GM12878 (cell line): ENCODE measurements at regions not wholly inside any gene's neighbourhood (a gene's known extent, or its start where the extent isn't known, plus 50 kb on each side); places are given as distances from the start of the nearest gene placed in this dataset.

Experiments
- ATAC-seq: fragments of 200-7000 bp; cut with Tn5 transposase; 3 replicates; pipeline ENCODE4 v1.9.1; 2020; ENCODE audit warnings: mild to moderate bottlenecking, moderate library complexity
- BruUV-seq: library from RNA; stranded (reverse); fragments of 400-500 nt; replicated peaks from 2 replicates; lab custom pipeline; 2021; lab: Mats Ljungman, UMichigan
- CTCF ChIA-PET: fragments of 300-600 bp; sonication (Branson Sonifier 250); formaldehyde crosslinking; extraction: SDS; loops from one replicate; lab custom pipeline; 2021; ENCODE audit warnings: inconsistent platforms; lab: Yijun Ruan, JAX
- POLR2A ChIA-PET: fragments of 350-600 bp; formaldehyde crosslinking; extraction: SDS; loops from one replicate; lab custom pipeline; 2021; ENCODE audit warnings: inconsistent platforms; lab: Charles Lee
- RAD21 ChIA-PET: fragments of 300-600 bp; sonication (Branson Sonifier 250); formaldehyde crosslinking; loops from one replicate; lab custom pipeline; 2023; ENCODE audit warnings: antibody characterized with exemption; ENCODE audit not compliant: unreplicated experiment; lab: Charles Lee
- SMC1A ChIA-PET: fragments of 300-600 bp; sonication (Branson Sonifier 250); formaldehyde crosslinking; loops from one replicate; lab custom pipeline; 2023; ENCODE audit not compliant: unreplicated experiment, uncharacterized antibody; lab: Charles Lee
- DNase-seq: peaks from one replicate; pipeline ENCODE4 v3.0.0-alpha.2; 2011; ENCODE audit warnings: low read depth, low spot score
- FAIRE-seq: peaks from 3 replicates; lab custom pipeline; 2011; peaks lifted over from hg19 to GRCh38; lab: Jason Lieb, UNC
- H2AFZ ChIP-seq: 2 replicates; pipeline ENCODE4 v1.6.0; 2011; ENCODE audit warnings: low read depth, low read length, control low read depth; ENCODE audit not compliant: control insufficient read depth
- H3K27ac ChIP-seq: 2 replicates; pipeline ENCODE4 v1.5.1; 2011; ENCODE audit warnings: control low read depth; ENCODE audit not compliant: control insufficient read depth, insufficient read depth
- H3K27me3 ChIP-seq, 2 experiments: replicated peaks in 1 of 2; 2 replicates each; pipeline versions ENCODE4 v1.6.0 to v1.6.1; 2011; ENCODE audit warnings: low read length in 1 of 2; ENCODE audit not compliant: control insufficient read depth in 2 of 2, insufficient read depth in 2 of 2
- H3K36me3 ChIP-seq, 2 experiments: 2 replicates each; pipeline ENCODE4 v1.5.1; 2011; ENCODE audit warnings: low read length in 1 of 2; ENCODE audit not compliant: control insufficient read depth in 2 of 2, insufficient read depth in 2 of 2
- H3K4me1 ChIP-seq: 2 replicates; pipeline ENCODE4 v1.6.1; 2011; ENCODE audit warnings: mild to moderate bottlenecking, low read length, moderate library complexity, mixed read lengths; ENCODE audit not compliant: control insufficient read depth, insufficient read depth
- H3K4me2 ChIP-seq: 2 replicates; pipeline ENCODE4 v1.6.0; 2011; ENCODE audit warnings: control low read depth; ENCODE audit not compliant: control insufficient read depth, insufficient read depth
- H3K4me3 ChIP-seq: fragments of 200-600 bp; sonication (generic); 2 replicates; pipeline ENCODE4 v1.5.1; 2016
- H3K79me2 ChIP-seq: 2 replicates; pipeline ENCODE4 v1.6.0; 2011; ENCODE audit warnings: low read length; ENCODE audit not compliant: control insufficient read depth, insufficient read depth
- H3K9ac ChIP-seq: 2 replicates; pipeline ENCODE4 v1.8.0; 2011; ENCODE audit warnings: low read length, control low read depth, mixed read lengths; ENCODE audit not compliant: control insufficient read depth, insufficient read depth
- H3K9me3 ChIP-seq: replicated peaks from 3 replicates; pipeline ENCODE4 v1.5.1; 2011; ENCODE audit warnings: mild to moderate bottlenecking, low read length; ENCODE audit not compliant: control insufficient read depth, insufficient read depth
- H4K20me1 ChIP-seq: 2 replicates; pipeline ENCODE4 v1.6.0; 2011; ENCODE audit not compliant: control insufficient read depth, insufficient read depth
- WGBS: methylation state at CpG from one replicate; pipeline ENCODE4 v1.1.6; 2016; ENCODE audit warnings: low lambda C conversion rate; ENCODE audit not compliant: insufficient replicate concordance, insufficient coverage; ENCODE audit errors: missing lambda C conversion rate; 5-methylcytosine and 5-hydroxymethylcytosine counted together
- in situ Hi-C: fragments of 300-500 bp; cut with MboI; formaldehyde crosslinking; loops from 9 replicates; pipeline ENCODE4 v1.14.3; 2018; ENCODE audit warnings: mixed read lengths
- intact Hi-C: fragments of 100-400 bp; cut with micrococcal nuclease; formaldehyde crosslinking; loops from one replicate; pipeline ENCODE4 v1.14.2; 2022; ENCODE audit not compliant: unreplicated experiment
- TF ChIP-seq, protein P1 (sequence below): fragments of 450-650 bp; conservative IDR thresholded peaks from 2 replicates; pipeline ENCODE4 v1.6.1; 2017; ENCODE audit warnings: mild to moderate bottlenecking, moderate library complexity
- TF ChIP-seq, protein P2 (sequence below): fragments of 450-650 bp; IDR thresholded peaks from 2 replicates; pipeline ENCODE4 v1.6.1; 2017; ENCODE audit warnings: mild to moderate bottlenecking, moderate library complexity

DNA sequence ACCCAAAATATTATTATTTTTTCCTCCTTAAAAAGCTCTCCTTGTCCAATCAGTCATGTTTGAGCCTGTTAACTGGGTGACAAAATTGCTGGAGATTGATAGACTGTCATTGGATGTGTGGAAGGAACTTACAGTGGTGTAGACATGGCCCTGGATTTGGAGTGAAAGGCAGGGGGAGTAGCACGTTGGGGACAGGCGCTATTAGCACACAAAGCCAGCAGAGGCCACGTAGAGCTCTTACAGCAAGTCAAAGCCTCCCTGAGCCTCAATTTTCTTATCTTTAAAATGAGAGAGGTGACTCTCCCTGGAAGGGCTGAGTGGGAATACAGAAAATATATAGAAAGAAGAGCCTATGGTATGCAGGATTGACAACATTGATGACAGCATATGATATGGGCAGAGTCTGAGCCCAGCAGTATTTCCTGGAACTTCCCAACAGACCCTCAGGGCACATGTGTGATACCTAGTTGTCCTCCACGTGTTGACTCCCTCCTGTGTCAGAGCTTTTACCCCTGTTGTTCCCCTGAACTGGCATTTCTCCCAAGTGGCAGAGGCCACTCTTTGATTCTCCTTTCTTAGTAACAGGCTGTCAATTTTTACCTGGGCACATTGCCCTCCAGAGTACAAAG is 504.9 kb downstream of the VRK1 start:
- CTCF ChIA-PET, result interaction anchor here (0.5 to 2.3 kb wide), 19 partner anchors 18 to 685 kb away, joined by 3 to 13 read pairs (median 3); no protein-coding TSS in a partner anchor
- peaks cover 1% of the 10 kb centered on the region for H3K4me1 ChIP-seq
- intact Hi-C loops, result loop anchor here (10.0 kb wide), 2 partner anchors 117 to 323 kb away; no protein-coding TSS in a partner anchor
- no peak overlapping the region for H3K4me3 ChIP-seq
- H3K27me3 ChIP-seq, result no peaks in the 10 kb centered on the region
- SMC1A ChIA-PET, result interaction anchor here (0.8 to 11.9 kb wide), 26 partner anchors 14 to 1967 kb away, joined by 3 to 133 read pairs (median 4); no protein-coding TSS in a partner anchor
- in situ Hi-C loops, result no loop called here
- no peaks in the 10 kb centered on the region for H4K20me1 ChIP-seq
- POLR2A ChIA-PET, result interaction anchor here (1.0 to 2.1 kb wide), 3 partner anchors 69 to 107 kb away, joined by 3 to 5 read pairs (median 3); no protein-coding TSS in a partner anchor
- H3K36me3 ChIP-seq, result no peaks in the 10 kb centered on the region
- 0% methylated on average over 4 of the region's 4 CpGs for WGBS
- DNase-seq (no peak), FAIRE-seq (no peak), ATAC-seq (no peak)
- H3K9ac ChIP-seq, result no peak overlapping the region
- H3K9me3 ChIP-seq, result no peaks in the 10 kb centered on the region
- no peak overlapping the region for H3K4me2 ChIP-seq
- RAD21 ChIA-PET, result interaction anchor here (0.7 to 11.2 kb wide), 13 partner anchors 13 to 907 kb away, joined by 3 to 214 read pairs (median 3); no protein-coding TSS in a partner anchor
- no peak overlapping the region for H3K27ac ChIP-seq
- no peak overlapping the region; the same call in 1 of the 2 replicates for H2AFZ ChIP-seq
- no peaks in the 10 kb centered on the region for H3K79me2 ChIP-seq
- TF ChIP-seq, protein P1, sequence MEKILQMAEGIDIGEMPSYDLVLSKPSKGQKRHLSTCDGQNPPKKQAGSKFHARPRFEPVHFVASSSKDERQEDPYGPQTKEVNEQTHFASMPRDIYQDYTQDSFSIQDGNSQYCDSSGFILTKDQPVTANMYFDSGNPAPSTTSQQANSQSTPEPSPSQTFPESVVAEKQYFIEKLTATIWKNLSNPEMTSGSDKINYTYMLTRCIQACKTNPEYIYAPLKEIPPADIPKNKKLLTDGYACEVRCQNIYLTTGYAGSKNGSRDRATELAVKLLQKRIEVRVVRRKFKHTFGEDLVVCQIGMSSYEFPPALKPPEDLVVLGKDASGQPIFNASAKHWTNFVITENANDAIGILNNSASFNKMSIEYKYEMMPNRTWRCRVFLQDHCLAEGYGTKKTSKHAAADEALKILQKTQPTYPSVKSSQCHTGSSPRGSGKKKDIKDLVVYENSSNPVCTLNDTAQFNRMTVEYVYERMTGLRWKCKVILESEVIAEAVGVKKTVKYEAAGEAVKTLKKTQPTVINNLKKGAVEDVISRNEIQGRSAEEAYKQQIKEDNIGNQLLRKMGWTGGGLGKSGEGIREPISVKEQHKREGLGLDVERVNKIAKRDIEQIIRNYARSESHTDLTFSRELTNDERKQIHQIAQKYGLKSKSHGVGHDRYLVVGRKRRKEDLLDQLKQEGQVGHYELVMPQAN, result no peak
- TF ChIP-seq, protein P2, sequence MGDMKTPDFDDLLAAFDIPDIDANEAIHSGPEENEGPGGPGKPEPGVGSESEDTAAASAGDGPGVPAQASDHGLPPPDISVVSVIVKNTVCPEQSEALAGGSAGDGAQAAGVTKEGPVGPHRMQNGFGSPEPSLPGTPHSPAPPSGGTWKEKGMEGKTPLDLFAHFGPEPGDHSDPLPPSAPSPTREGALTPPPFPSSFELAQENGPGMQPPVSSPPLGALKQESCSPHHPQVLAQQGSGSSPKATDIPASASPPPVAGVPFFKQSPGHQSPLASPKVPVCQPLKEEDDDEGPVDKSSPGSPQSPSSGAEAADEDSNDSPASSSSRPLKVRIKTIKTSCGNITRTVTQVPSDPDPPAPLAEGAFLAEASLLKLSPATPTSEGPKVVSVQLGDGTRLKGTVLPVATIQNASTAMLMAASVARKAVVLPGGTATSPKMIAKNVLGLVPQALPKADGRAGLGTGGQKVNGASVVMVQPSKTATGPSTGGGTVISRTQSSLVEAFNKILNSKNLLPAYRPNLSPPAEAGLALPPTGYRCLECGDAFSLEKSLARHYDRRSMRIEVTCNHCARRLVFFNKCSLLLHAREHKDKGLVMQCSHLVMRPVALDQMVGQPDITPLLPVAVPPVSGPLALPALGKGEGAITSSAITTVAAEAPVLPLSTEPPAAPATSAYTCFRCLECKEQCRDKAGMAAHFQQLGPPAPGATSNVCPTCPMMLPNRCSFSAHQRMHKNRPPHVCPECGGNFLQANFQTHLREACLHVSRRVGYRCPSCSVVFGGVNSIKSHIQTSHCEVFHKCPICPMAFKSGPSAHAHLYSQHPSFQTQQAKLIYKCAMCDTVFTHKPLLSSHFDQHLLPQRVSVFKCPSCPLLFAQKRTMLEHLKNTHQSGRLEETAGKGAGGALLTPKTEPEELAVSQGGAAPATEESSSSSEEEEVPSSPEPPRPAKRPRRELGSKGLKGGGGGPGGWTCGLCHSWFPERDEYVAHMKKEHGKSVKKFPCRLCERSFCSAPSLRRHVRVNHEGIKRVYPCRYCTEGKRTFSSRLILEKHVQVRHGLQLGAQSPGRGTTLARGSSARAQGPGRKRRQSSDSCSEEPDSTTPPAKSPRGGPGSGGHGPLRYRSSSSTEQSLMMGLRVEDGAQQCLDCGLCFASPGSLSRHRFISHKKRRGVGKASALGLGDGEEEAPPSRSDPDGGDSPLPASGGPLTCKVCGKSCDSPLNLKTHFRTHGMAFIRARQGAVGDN, result 0 out of 2 replicates have a peak, but pooled peaks have one; percentile 22
- no TSS peak for BruUV-seq
